HL-60 (cell line): ENCODE measurements at regions not wholly inside any gene's neighbourhood (a gene's known extent, or its start where the extent isn't known, plus 50 kb on each side); places are given as distances from the start of the nearest gene placed in this dataset.

Experiments
- DNase-seq, 2 experiments: peaks; one replicate each; pipeline ENCODE4 v3.0.0-alpha.2; 2010 to 2020; ENCODE audit warnings: low read depth in 1 of 2, low spot score in 1 of 2
- H3K27ac ChIP-seq: fragments of 250-450 bp; sonication (Bioruptor Pico); replicated peaks from 2 replicates; pipeline ENCODE4 v1.5.1; 2020; ENCODE audit warnings: mild to moderate bottlenecking, moderate library complexity
- H3K27me3 ChIP-seq: fragments of 250-450 bp; sonication (Bioruptor Pico); 2 replicates; pipeline ENCODE4 v1.5.1; 2021; ENCODE audit warnings: mild to moderate bottlenecking, moderate library complexity; ENCODE audit not compliant: insufficient read depth, poor library complexity, severe bottlenecking
- H3K4me3 ChIP-seq: replicated peaks from 2 replicates; pipeline ENCODE4 v1.5.1; 2011; ENCODE audit warnings: mild to moderate bottlenecking, control low read depth, low read length; ENCODE audit not compliant: insufficient read depth
- GABPA ChIP-seq: IDR thresholded peaks from 2 replicates; pipeline ENCODE4 v1.6.1; 2012; ENCODE audit warnings: low read depth
- POLR2AphosphoS5 ChIP-seq: IDR thresholded peaks from 2 replicates; pipeline ENCODE4 v1.6.1; 2012; ENCODE audit warnings: low read depth
- SPI1 ChIP-seq: IDR thresholded peaks from 2 replicates; pipeline ENCODE4 v1.6.1; 2012; ENCODE audit warnings: low read depth, mild to moderate bottlenecking, borderline replicate concordance
- TF ChIP-seq, protein P1 (sequence below): IDR thresholded peaks from 2 replicates; pipeline ENCODE4 v1.6.1; 2012; ENCODE audit warnings: low read depth; ENCODE audit not compliant: insufficient replicate concordance
- TF ChIP-seq, protein P2 (sequence below): IDR thresholded peaks from one replicate; pipeline ENCODE4 v1.5.1; 2011; ENCODE audit warnings: low read length, control low read depth, inconsistent platforms; ENCODE audit not compliant: insufficient read depth

DNA sequence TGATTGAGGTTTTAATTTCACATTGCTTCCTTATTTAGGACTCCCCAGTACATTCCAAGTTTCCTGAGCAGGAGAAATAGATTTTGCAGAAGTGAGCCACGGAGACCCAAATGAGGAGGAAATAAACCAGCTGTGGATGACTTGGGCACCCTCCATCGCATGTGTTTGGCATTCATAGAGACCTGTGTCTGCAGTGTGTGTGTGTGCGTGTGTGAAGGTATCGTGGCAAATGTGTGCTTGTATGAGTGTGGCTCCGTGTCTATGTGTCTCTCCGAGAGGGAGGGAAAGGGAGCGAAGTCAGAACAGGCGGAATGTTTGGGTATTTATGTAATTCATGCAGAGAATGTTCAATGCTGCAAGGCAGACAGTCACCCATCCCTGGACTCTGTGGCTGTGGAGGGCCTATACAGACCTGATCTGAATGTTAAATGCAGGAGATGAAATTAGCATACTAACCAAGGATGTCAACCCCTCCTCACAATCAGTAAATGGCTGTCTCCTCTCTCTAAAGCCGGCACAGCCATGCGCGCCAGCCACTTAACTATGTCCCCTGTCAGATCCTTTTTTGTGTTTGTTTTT lies 186.0 kb upstream of the ZFHX3 start:
- Histone ChIP-seq H3K27ac (no peak overlapping the region), H3K27me3 (no peaks in the 10 kb centered on the region), H3K4me3 (no peak overlapping the region)
- no peak for DNase-seq
- TF ChIP-seq POLR2AphosphoS5, result no peak
- TF ChIP-seq SPI1, result no peak
- TF ChIP-seq, protein P1, sequence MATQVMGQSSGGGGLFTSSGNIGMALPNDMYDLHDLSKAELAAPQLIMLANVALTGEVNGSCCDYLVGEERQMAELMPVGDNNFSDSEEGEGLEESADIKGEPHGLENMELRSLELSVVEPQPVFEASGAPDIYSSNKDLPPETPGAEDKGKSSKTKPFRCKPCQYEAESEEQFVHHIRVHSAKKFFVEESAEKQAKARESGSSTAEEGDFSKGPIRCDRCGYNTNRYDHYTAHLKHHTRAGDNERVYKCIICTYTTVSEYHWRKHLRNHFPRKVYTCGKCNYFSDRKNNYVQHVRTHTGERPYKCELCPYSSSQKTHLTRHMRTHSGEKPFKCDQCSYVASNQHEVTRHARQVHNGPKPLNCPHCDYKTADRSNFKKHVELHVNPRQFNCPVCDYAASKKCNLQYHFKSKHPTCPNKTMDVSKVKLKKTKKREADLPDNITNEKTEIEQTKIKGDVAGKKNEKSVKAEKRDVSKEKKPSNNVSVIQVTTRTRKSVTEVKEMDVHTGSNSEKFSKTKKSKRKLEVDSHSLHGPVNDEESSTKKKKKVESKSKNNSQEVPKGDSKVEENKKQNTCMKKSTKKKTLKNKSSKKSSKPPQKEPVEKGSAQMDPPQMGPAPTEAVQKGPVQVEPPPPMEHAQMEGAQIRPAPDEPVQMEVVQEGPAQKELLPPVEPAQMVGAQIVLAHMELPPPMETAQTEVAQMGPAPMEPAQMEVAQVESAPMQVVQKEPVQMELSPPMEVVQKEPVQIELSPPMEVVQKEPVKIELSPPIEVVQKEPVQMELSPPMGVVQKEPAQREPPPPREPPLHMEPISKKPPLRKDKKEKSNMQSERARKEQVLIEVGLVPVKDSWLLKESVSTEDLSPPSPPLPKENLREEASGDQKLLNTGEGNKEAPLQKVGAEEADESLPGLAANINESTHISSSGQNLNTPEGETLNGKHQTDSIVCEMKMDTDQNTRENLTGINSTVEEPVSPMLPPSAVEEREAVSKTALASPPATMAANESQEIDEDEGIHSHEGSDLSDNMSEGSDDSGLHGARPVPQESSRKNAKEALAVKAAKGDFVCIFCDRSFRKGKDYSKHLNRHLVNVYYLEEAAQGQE, result no peak
- no peak for TF ChIP-seq GABPA
- TF ChIP-seq, protein P2, sequence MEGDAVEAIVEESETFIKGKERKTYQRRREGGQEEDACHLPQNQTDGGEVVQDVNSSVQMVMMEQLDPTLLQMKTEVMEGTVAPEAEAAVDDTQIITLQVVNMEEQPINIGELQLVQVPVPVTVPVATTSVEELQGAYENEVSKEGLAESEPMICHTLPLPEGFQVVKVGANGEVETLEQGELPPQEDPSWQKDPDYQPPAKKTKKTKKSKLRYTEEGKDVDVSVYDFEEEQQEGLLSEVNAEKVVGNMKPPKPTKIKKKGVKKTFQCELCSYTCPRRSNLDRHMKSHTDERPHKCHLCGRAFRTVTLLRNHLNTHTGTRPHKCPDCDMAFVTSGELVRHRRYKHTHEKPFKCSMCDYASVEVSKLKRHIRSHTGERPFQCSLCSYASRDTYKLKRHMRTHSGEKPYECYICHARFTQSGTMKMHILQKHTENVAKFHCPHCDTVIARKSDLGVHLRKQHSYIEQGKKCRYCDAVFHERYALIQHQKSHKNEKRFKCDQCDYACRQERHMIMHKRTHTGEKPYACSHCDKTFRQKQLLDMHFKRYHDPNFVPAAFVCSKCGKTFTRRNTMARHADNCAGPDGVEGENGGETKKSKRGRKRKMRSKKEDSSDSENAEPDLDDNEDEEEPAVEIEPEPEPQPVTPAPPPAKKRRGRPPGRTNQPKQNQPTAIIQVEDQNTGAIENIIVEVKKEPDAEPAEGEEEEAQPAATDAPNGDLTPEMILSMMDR, result no peak

DNA sequence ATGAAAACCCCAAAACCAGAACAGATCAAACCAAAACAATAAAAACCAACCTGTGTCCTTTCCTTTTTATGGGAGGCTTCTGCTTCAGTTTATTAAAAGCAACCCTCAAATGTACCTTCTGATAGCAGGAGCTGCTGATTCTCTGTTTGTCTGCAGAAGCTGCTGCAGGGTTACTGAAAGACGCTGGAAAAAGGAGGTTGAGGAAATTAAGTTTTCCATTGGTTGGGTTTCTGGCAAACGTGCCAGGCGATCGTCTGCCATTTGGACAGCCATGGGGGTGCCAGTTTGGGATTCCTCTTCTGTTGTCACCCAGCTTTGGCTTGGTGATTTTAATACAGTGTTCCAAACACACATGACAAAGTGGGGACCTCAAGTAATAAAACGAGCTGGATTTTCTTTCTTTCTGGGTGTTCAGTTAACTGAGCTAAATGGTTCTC lies 185.4 kb upstream of the ZFHX3 start:
- DNase-seq, result no peak
- Histone ChIP-seq H3K27me3 (no peaks in the 10 kb centered on the region), H3K27ac (no peak overlapping the region), H3K4me3 (no peak overlapping the region)
- TF ChIP-seq, protein P2, result no peak
- TF ChIP-seq POLR2AphosphoS5, result no peak
- TF ChIP-seq GABPA, result no peak
- TF ChIP-seq, protein P1, result no peak
- TF ChIP-seq SPI1, result no peak

DNA sequence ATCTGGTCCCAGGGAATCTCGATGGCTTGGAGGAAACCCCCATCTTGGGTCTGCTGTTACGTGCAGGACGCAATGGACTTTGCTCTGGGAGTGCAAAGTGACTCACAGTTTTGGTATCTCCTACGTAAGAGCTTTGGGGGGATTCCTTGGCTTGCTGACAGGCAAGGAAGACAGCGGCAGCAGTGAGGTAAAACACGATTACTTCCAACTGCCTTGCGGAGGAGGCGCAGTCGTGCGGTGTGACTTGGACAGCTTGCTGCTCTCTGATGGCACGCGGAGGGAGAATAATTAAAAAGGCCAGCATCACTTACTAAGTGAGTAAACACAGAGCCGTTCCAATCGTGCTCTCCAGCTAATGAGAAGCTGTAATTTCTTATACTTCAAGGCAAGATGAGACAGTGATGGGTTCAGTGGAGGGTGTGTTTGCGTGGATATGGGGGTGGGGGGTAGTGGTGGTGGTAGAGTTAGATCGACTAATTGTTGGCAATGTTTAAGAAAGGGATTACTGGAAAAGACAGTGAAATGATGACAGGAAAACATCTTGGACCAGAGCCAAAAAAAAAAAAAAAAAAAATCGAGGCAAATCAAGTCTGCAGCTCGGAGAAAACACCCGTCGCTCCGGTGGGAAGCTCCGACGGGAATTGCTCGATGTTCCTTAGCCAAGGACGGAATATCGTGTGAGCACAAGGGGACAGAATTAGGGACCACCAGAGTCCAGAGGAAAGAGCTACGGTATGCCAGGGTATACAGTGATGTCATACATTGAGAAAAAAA lies 184.8 kb upstream of the ZFHX3 start:
- Histone ChIP-seq H3K27ac (no peak overlapping the region), H3K27me3 (no peaks in the 10 kb centered on the region), H3K4me3 (no peak overlapping the region)
- TF ChIP-seq, protein P2, result no peak
- TF ChIP-seq, protein P1, result no peak
- TF ChIP-seq GABPA, result no peak
- TF ChIP-seq POLR2AphosphoS5, result no peak
- TF ChIP-seq SPI1, result no peak
- no peak for DNase-seq
